ENCODE measurements at regions not wholly inside any gene's neighbourhood (a gene's known extent, or its start where the extent isn't known, plus 50 kb on each side); places are given as distances from the start of the nearest gene placed in this dataset.

DNA sequence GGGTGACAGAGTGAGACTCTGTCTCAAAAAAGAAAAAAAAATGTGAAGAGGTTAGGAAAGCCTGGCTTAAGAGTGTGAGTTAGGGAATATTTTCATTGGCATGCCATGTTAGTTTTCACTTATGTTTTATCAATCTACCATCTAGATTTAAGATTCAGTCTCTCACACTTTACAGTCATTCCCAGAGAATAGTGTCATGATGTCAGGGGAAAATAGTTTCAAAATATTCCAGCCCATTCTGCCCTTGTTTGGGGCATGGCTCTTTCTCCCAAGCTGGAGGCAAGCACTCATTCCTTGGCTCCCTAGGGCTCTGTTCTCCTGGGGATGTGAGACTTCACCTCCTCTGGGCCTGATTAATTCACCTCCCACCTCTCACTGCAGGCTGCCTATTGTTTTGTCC lies 331.5 kb downstream of the CXCL12 start:
- DNase-seq = no peak

DNA sequence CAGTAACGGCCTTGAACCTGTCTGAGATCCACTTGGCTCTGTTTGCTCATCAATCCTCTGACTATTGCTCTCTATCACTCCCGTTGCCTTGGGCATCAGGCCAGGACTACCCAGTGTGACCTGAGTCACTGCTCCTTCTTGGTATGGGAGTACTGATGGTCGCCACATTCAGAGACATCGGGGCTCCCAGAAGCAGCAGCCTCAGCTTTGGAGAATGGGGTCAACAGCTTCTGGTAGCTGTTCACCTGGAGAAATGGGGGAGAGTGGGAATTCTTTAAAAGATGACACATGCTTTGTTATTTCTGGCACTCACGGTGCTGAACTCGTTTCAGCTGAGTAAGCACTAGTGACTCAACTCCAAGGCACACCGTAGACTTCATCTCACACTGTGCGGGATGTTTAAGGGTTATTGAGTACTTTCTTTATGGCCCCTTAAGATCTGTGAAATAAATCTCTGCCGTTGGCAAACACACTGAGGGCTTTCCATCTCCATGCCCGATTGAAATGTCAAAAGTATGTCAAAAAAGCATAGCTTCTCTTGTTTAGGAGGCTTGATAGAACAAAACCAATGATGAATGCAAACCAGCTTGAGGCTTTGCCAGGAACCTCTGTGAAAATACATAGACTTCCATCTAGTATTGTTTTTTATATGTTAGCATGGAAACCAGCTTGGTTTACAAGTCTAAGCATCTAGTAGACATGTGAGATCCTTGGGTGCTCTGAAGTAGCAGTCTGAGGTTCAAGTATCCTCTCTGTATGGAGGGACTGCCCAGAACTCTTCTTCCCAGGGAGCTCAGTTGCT lies 333.1 kb downstream of the CXCL12 start:
- DNase-seq = no peak

DNA sequence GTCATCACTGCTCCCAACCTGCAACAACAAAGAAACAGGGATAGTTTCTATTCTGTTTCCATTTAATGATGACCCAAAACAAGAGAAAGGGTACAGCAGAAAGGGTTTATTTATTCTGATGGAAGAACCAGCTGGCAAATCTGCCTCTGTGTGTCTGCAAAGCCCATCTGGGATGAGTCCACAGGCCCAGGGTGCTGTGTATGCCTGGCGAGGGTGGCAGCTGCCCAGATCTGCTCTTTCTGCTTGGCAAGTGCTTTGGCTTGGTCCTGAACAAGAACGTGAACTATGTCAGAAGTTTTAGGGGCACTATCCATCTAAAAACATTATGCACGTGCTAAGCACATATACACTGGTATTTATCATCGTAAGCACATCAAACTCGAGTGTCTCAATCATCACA lies 333.8 kb downstream of the CXCL12 start:
- no peak for DNase-seq

DNA sequence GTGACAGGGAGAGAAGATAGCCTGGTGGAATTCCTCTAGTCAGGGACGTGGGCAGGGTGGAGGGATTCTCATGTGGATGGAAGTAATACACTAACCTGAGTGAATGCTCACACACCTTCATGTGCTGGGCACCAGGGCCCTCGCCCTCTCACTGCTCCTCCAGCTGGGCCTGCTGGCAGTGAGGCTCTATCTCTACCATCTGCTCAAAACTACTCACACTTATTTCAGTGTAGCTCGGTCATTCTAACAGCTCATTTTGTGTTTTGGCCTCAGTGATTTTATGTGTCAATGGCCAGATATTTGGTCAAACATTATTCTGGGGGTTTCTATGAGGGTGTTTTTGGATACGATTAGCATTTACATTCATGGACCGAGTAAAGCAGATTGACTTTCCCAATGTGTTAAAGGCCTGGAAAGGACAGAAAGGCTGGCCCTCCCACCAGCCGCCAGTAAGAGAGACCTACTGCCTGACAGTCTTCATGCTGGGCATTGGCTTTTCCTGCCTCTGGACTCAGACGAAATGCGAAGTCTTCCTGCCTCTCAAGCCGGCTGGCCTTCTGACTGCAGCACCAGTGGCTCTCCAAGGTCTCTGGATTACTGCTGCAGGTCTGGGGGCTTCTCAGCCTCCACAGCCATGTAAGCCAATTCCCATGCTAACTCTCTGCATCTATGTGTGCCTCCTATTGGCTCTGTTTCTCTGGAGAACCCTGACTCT lies 335.4 kb downstream of the CXCL12 start:
- no peak for DNase-seq

DNA sequence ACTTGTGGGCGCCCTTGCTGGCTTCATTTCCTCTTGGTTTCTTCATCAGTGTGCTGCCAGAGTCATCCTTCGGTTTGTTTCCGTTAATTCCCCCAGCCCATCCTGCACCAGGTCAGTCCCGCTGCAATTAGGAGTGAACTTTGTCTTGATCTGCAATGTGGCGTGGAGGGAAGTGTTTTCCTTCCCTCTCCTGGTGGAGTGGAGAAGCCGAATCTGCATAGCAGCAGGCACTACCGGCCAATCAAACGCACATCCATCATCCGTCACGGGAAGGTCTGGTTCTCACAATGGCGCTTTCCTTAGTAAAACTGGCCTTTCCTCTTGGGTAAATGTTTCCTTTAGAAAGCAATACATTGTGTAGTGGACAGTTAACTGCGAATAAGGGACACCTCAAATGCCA lies 337.5 kb downstream of the CXCL12 start:
- no peak for DNase-seq

DNA sequence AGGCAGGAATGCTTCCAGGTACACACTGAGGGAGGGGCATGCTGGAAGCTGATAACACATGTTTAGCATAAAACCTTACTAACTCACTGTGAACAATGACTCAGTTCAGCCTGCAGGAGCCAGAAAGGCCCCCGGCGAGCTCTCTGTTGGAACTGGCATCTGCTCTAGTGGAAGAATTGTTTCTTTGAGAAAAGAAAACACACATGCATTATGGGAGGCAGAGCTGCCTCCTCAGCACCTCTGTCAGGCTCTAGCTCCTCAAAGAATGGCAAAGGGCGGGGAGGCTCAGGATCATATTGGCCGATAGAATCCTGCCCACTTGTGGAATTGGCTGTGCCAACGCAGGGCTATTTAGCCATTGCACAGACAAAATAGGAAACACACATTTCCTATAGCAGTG lies 338.3 kb downstream of the CXCL12 start:
- no peak for DNase-seq

- DNase-seq = peak; percentile 57
Observed at GRCh38 chr10:44045020-44045419, 339.9 kb downstream of the CXCL12 start.

GRCh38 chr10:44044549-44044948 lies 340.3 kb downstream of the CXCL12 start:
- no peak for DNase-seq

DNA sequence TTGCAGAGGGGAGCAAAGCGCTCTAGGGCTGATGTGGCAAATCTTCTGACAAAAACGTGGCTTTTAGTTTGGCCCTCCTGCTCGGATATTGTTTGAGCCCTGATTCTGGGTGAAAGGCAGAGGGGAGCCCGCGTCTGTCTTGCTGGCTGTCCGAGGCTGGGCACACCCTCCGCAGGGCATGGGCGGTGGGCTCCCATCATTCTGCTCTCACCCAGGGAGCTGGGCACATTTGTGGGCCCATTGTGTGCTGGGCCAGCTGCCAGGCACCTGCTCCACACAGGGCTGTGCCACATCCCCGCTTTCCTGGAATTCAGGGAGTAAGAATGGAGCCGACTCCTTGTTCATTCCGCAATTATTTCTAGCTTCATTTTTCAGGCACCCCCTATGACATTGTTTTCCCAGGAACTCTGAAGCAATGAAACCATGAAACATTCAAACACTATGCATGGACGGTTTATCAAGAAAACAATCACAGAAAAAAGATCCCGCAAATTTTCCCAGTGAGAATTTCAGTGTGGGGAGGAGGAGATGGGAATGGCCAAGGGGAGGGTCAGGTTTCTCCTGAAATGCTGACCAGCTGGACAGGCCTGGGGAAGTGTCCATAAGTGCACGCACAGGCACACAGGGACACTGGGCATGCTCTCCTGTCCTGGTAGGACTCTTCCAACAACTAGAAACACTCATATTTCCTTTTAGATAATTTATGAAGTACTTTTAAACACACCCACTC lies 341.1 kb downstream of the CXCL12 start:
- DNase-seq = no peak

DNA sequence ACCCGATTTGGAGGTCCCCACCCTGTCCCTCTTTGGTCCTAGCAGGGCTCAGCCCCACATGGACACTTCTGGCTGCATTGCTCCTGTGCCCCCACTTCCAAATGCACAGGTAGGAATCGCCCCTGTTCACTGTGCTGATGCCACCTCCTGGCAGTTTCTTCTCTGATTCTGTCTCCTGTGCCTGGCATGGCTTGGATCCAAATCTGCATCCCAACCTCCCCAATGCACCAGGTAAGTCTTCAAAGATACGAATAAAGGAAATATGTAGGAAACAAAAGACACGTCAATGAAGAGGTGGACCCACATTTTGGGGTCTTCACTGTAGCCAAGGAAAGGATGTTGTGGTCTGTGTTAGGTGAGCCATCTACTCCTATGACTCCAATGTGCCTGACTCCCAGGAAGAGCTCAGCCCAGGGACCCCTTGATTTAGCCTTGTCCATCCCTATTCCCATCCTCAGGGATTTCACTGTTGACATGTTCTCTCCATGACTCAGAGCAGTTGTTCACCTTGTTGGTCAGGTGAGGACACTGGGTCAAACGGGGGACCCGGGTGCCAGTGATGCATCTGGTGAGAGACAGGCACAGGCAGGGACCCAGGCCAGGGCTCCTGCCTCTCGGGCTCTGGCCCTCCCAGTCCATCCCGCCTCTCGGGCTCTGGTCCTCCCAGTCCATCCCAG lies 341.8 kb downstream of the CXCL12 start:
- no peak for DNase-seq

- DNase-seq = no peak
Observed at GRCh38 chr10:44042075-44042770, 342.7 kb downstream of the CXCL12 start.

GRCh38 chr10:44039599-44039998 lies 345.3 kb downstream of the CXCL12 start:
- no peak for DNase-seq

DNA sequence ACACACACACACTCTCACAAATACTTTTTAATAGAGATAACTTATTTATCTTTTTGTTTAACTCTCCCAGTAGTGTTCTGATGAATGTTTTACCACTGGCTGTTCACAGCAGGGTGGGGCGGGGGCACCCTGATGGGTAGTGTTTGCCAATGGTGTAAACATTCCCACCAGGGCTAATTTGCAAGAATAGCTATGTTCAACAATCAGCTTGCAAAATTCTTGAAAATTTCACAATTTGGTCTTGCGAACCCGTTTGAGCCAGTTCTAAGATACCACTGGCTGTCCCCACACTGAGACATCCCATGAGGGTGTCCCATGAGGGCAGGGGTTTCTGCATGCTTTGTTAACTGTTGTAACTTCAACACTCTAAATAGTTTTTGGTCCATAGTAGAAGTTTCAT lies 348.5 kb downstream of the CXCL12 start:
- DNase-seq = no peak

DNA sequence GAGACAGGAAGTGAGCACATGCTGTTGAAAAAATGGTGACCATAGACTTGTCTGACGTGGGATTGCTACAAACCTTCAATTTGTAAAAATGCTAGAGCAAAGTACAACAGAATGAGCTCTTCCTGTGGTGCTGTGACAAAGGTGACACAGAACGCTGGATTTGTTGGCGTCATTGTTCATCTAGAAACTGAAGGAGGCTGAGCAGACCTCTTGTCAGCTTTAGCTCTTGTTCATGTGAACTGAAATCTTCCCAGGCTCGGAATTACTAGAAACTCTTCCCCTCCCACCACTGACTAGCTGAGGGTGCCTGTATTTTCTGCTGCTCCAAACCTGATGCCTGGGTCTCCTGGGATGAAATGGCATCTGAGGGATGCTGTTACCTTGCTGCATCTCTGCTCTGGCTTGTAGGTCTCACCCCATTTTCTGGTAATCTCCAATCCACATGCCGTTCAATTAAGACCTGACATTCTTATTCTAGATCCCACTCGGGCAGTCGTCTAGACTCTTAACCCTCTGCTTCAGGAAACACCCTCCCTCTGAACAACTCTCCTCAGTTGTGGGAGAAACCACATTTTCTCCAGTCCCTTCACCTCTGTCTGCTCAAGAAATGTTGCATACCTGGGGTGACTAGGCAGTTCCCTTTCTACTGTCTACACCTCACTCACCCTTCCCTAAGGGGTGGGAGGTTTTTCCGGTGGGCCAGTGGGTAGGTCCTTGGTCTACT lies 349.3 kb downstream of the CXCL12 start:
- DNase-seq = no peak

DNA sequence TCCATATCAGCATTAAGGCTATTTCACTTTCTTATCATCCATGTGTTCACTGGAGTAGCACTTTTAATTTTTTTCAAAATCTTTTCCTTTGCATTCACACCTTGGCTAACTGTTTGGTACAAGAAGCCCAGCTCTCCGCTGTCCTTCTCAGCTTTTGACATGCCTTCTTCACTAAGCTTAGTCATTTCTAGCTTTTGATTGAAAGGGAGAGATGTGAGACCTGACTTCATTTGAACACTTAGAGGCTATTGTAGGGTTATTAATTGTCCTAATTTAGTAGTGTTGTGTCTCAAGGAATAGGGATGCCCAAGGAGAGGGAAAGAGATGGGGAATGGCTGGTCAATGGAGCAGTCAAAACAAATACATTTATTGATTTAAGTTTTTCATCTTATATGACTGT lies 350.0 kb downstream of the CXCL12 start:
- no peak for DNase-seq

- DNase-seq = no peak
Observed at GRCh38 chr10:44033008-44033407, 351.9 kb downstream of the CXCL12 start.

DNA sequence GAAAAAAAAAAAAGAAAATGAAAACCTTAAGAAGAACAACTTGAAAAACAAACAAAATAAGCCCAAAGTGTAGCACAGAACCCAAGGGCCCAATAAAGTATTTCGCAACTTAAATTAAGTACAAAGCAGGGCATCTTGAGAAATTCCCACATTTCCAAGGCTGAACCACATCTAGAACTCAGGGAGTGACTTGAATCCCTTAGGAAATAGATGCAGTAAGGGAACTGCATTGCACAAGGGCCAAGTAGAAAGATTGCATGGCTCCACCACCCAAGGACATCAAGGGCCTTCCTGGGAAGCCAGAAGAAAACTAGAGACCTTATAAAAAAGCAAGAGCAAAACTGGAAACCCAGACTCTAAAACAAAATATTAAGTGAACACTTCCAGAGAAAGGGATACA lies 352.7 kb downstream of the CXCL12 start:
- DNase-seq = no peak

DNA sequence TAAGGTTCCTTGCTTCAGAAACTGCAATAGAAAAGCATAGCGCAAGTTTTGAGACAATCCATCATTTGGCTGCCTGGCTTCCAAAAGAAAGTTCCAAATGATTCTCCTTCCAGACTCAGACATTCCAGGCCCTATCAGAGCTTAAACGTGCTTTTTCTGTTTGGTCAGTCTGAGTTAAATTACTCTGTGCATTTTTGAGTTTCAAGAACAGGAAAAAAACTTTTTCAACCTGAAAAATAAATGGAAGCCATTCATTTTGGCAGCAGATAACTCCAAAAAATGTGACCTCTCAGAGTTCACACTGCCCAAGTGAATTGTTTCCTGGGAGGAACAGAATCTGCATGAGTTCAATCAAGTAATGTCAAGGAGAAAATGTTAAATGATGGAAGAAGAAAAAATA lies 354.2 kb downstream of the CXCL12 start:
- DNase-seq = no peak

DNA sequence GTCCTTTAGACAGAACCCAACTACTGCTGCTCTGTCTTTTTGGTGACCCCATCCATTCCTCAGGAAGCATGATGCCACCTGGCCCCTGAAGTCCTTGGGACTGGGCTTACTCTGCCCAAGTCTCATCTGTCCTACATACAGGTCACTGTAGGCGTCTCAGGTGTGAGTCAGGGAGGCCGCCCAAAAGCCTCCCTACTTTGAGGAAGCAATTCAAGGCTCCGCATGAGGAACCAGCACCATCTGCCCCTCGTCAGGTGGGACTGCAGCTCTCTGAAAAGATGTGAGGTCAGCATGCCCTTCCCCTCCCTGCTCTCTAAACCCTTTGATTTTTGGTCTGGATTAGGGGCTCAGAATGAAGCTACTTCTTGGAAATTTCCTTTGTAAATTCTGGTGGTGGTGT lies 354.8 kb downstream of the CXCL12 start:
- DNase-seq = no peak

DNA sequence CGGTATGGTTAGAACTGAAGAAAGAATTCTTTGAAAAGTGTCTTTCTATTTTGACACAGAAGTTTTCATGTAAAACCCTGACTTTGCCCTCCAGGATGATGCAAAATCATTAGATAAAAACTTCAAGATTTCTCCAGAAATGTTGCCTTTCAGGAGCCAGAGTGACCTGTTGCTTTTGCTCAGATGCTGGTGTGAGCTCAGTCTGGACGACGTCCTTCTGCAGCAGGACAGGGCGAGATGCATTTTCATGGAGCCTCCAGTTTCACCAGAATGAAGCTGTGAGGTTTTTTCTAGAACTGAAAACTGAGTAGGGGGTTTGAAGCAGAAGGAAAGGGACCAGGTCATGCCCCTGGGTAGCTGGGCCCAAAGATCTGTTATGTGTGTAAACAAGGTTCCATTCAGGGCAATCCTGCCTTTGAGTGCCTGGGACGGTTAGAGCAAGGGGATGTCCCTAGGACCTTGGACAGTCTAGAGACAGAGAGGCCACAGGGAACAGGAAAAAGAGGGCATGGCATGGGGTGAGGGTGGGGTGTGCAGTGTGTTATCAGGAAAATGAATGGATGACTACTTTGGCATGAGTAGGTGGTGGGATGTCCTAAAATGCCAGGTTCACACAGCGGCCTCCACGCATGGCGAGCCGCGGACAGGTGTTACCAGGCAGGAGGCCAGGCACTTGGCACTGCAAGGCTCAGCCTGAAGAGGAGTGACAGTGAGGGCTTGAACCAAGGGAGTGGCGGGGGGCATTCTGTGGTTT lies 356.3 kb downstream of the CXCL12 start:
- DNase-seq = no peak

All from skin of body (tissue), 1 donor.